ENCODE measurements at regions not wholly inside any gene's neighbourhood (a gene's known extent, or its start where the extent isn't known, plus 50 kb on each side); places are given as distances from the start of the nearest gene placed in this dataset.

GRCh38 chr18:22838639-22839277, 94.4 kb upstream of the RBBP8 start:
- no peak for TF ChIP-seq POLR2AphosphoS5 (IDR thresholded peaks at IDR 0.05; ENCODE audit: low read depth, low read length)
- no peak for TF ChIP-seq FOXP2 (optimal IDR thresholded peaks at IDR 0.05; ENCODE audit: borderline replicate concordance, extremely low read depth, extremely low read length, insufficient read depth)
- TF ChIP-seq REST (IDR thresholded peaks at IDR 0.05; ENCODE audit: insufficient read depth in 1 of 2, low read depth in 2 of 2, low read length in 2 of 2) = no peak

DNA sequence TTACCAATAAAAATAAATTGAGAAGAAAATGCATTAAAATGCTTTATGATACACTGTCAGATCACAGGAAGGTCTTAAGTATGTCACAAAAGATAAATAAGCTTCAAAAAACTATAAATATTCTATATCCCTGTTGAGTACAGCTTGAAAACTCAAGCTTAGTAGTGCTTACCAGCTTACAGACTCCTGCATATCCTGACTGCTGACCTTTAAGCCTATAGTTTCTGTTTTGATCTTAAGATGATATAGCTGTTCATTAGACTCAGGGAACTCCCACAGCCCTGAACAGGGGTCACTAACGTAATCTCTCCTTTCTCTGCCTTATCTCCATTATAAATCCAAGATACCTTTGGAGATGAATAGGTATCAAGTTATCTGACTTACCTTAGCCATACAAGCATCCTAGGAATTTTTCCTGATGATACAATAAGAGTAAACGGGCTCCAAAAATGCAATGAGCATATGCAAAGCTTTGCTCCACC, 93.7 kb upstream of the RBBP8 start:
- no peak for TF ChIP-seq FOXP2 (optimal IDR thresholded peaks at IDR 0.05; ENCODE audit: borderline replicate concordance, extremely low read depth, extremely low read length, insufficient read depth)
- TF ChIP-seq POLR2AphosphoS5 (IDR thresholded peaks at IDR 0.05; ENCODE audit: low read depth, low read length) = no peak
- TF ChIP-seq SIN3A (IDR thresholded peaks at IDR 0.05; ENCODE audit: borderline replicate concordance, insufficient read depth, low read length) = no peak

GRCh38 chr18:22840606-22841144, 92.5 kb upstream of the RBBP8 start:
- no peak for TF ChIP-seq REST (IDR thresholded peaks at IDR 0.05; ENCODE audit: insufficient read depth in 1 of 2, low read depth in 2 of 2, low read length in 2 of 2)
- no peak for TF ChIP-seq TAF1 (IDR thresholded peaks at IDR 0.05; ENCODE audit: borderline replicate concordance, insufficient read depth, low read length)
- no peak for TF ChIP-seq POLR2AphosphoS5 (IDR thresholded peaks at IDR 0.05; ENCODE audit: low read depth, low read length)

DNA sequence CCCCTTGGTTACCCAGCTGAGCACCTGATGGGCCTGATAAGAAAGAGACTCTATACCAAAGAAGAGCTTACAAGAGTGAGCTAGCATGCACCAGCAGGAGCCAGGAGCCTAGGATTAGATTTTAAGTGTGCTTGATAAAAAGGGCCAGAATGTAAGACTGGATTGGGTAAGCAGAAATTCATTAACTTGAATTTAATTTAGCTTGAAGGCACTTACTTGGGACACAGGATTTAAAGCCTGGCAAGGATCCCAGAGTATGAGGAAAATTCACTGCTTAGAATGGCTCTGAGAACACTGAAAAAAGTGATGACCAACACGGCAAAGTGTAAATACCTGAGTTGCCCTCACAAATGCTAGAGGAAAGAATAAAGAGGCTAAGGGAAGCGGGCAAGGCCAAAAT, 91.3 kb upstream of the RBBP8 start:
- TF ChIP-seq SIN3A (IDR thresholded peaks at IDR 0.05; ENCODE audit: borderline replicate concordance, insufficient read depth, low read length) (no peak), POLR2AphosphoS5 (IDR thresholded peaks at IDR 0.05; ENCODE audit: low read depth, low read length) (no peak), FOXP2 (optimal IDR thresholded peaks at IDR 0.05; ENCODE audit: borderline replicate concordance, extremely low read depth, extremely low read length, insufficient read depth) (no peak), TAF1 (IDR thresholded peaks at IDR 0.05; ENCODE audit: borderline replicate concordance, insufficient read depth, low read length) (no peak), REST (IDR thresholded peaks at IDR 0.05; ENCODE audit: insufficient read depth in 1 of 2, low read depth in 2 of 2, low read length in 2 of 2) (no peak)

GRCh38 chr18:22844190-22844589, 88.9 kb upstream of the RBBP8 start:
- TF ChIP-seq REST (IDR thresholded peaks at IDR 0.05; ENCODE audit: insufficient read depth in 1 of 2, low read depth in 2 of 2, low read length in 2 of 2) (no peak), POLR2AphosphoS5 (IDR thresholded peaks at IDR 0.05; ENCODE audit: low read depth, low read length) (no peak), FOXP2 (optimal IDR thresholded peaks at IDR 0.05; ENCODE audit: borderline replicate concordance, extremely low read depth, extremely low read length, insufficient read depth) (no peak), TAF1 (IDR thresholded peaks at IDR 0.05; ENCODE audit: borderline replicate concordance, insufficient read depth, low read length) (no peak), SIN3A (IDR thresholded peaks at IDR 0.05; ENCODE audit: borderline replicate concordance, insufficient read depth, low read length) (no peak)
